ENCODE measurements at regions not wholly inside any gene's neighbourhood (a gene's known extent, or its start where the extent isn't known, plus 50 kb on each side); places are given as distances from the start of the nearest gene placed in this dataset.

- no peak overlapping the region for H2AFZ ChIP-seq (replicated peaks)
- Mint-ChIP-seq H3K36me3 (no peaks in the 10 kb centered on the region), H3K4me3 (no peak overlapping the region), H3K4me1 (peaks cover 9% of the 10 kb centered on the region), H3K27me3 (ENCODE audit: insufficient read depth, low read depth) (peaks cover 4% of the 10 kb centered on the region), H3K27ac (no peak overlapping the region), H3K9me3 (peaks cover 6% of the 10 kb centered on the region)
- H3F3A ChIP-seq (ENCODE audit: low read depth), result peaks cover 12% of the 10 kb centered on the region
- H3K9me3 ChIP-seq (ENCODE audit: low read depth), result peaks cover 4% of the 10 kb centered on the region
- DNase-seq (ENCODE audit: low spot score), result peak; percentile 32
- H3K9ac ChIP-seq, result no peak overlapping the region
- no peak overlapping the region for H3K4me3 ChIP-seq
- peaks cover 11% of the 10 kb centered on the region for H3K4me1 ChIP-seq
- TF ChIP-seq CTCF (IDR thresholded peaks at IDR 0.05) (no peak), EZH2 (IDR thresholded peaks at IDR 0.05) (no peak), EZH2phosphoT487 (IDR thresholded peaks at IDR 0.05) (no peak)
- H4K20me1 ChIP-seq (ENCODE audit: low read depth), result no peaks in the 10 kb centered on the region
- H3K27me3 ChIP-seq, result no peaks in the 10 kb centered on the region
- H3K36me3 ChIP-seq, result no peaks in the 10 kb centered on the region
- H3K4me2 ChIP-seq, result peak overlapping the region; percentile 27
- H3K27ac ChIP-seq, result no peak overlapping the region
- H3K79me2 ChIP-seq (ENCODE audit: low read depth), result no peaks in the 10 kb centered on the region
Observed at GRCh38 chr2:126809340-126809739, 89.3 kb upstream of the TEX51 start.

GRCh38 chr2:126810001-126810400 lies 88.7 kb upstream of the TEX51 start:
- TF ChIP-seq CTCF (IDR thresholded peaks at IDR 0.05) (no peak), EZH2phosphoT487 (IDR thresholded peaks at IDR 0.05) (no peak), EZH2 (IDR thresholded peaks at IDR 0.05) (no peak)
- Histone ChIP-seq H4K20me1 (ENCODE audit: low read depth) (no peaks in the 10 kb centered on the region), H3F3A (ENCODE audit: low read depth) (peaks cover 12% of the 10 kb centered on the region)

GRCh38 chr2:126811101-126811500 lies 87.6 kb upstream of the TEX51 start:
- H3K27ac Mint-ChIP-seq, result no peak overlapping the region
- H3K9ac ChIP-seq, result no peak overlapping the region
- no peak overlapping the region for H3K4me2 ChIP-seq
- H3K4me1 ChIP-seq, result peaks cover 11% of the 10 kb centered on the region
- H3K4me3 ChIP-seq, result no peak overlapping the region
- H3K4me3 Mint-ChIP-seq, result no peak overlapping the region
- H2AFZ ChIP-seq (replicated peaks), result no peak overlapping the region
- no peak for DNase-seq (ENCODE audit: low spot score)
- H3K79me2 ChIP-seq (ENCODE audit: low read depth), result no peaks in the 10 kb centered on the region
- TF ChIP-seq CTCF (IDR thresholded peaks at IDR 0.05), result no peak
- no peak for TF ChIP-seq EZH2phosphoT487 (IDR thresholded peaks at IDR 0.05)
- TF ChIP-seq EZH2 (IDR thresholded peaks at IDR 0.05), result no peak
- peaks cover 4% of the 10 kb centered on the region for H3K9me3 ChIP-seq (ENCODE audit: low read depth)
- H3K27me3 ChIP-seq, result no peaks in the 10 kb centered on the region
- H3K4me1 Mint-ChIP-seq, result peaks cover 9% of the 10 kb centered on the region
- H3K36me3 ChIP-seq, result no peaks in the 10 kb centered on the region
- no peaks in the 10 kb centered on the region for H3K27me3 Mint-ChIP-seq (ENCODE audit: insufficient read depth, low read depth)
- H3F3A ChIP-seq (ENCODE audit: low read depth), result peaks cover 12% of the 10 kb centered on the region
- no peaks in the 10 kb centered on the region for H4K20me1 ChIP-seq (ENCODE audit: low read depth)
- H3K9me3 Mint-ChIP-seq, result peaks cover 6% of the 10 kb centered on the region
- H3K36me3 Mint-ChIP-seq, result no peaks in the 10 kb centered on the region
- H3K27ac ChIP-seq, result no peak overlapping the region

More at GRCh38 chr2:126810001-126810400, 88.7 kb upstream of the TEX51 start:
- no peaks in the 10 kb centered on the region for H3K36me3 ChIP-seq
- no peak overlapping the region for H3K27ac Mint-ChIP-seq
- no peak overlapping the region for H3K4me3 ChIP-seq
- H3K79me2 ChIP-seq (ENCODE audit: low read depth), result no peaks in the 10 kb centered on the region
- no peaks in the 10 kb centered on the region for H3K27me3 ChIP-seq
- no peaks in the 10 kb centered on the region for H3K36me3 Mint-ChIP-seq
- DNase-seq (ENCODE audit: low spot score), result no peak
- H3K4me2 ChIP-seq, result no peak overlapping the region
- H3K27ac ChIP-seq, result no peak overlapping the region
- H2AFZ ChIP-seq (replicated peaks), result no peak overlapping the region
- H3K4me1 Mint-ChIP-seq, result peaks cover 9% of the 10 kb centered on the region
- H3K9me3 Mint-ChIP-seq, result peaks cover 6% of the 10 kb centered on the region
- no peak overlapping the region for H3K4me3 Mint-ChIP-seq
- H3K4me1 ChIP-seq, result peaks cover 11% of the 10 kb centered on the region
- peaks cover 2% of the 10 kb centered on the region for H3K27me3 Mint-ChIP-seq (ENCODE audit: insufficient read depth, low read depth)
- H3K9ac ChIP-seq, result no peak overlapping the region
- H3K9me3 ChIP-seq (ENCODE audit: low read depth), result peaks cover 4% of the 10 kb centered on the region
